ENCODE measurements at regions not wholly inside any gene's neighbourhood (a gene's known extent, or its start where the extent isn't known, plus 50 kb on each side); places are given as distances from the start of the nearest gene placed in this dataset.
A peak's percentile ranks its signal among the peaks of the same experiment; 100 is the strongest.

GRCh38 chr14:31926123-31926522 is 151.0 kb upstream of the ARHGAP5 start:
- no peak overlapping the region for H3K4me3 Mint-ChIP-seq
- no peaks in the 10 kb centered on the region for H3K27me3 Mint-ChIP-seq (ENCODE audit: low read depth)
- no peaks in the 10 kb centered on the region for H3K36me3 Mint-ChIP-seq (ENCODE audit: low read depth)
- H3K27ac Mint-ChIP-seq (ENCODE audit: unreplicated experiment): no peak overlapping the region
- no peaks in the 10 kb centered on the region for H3K9me3 Mint-ChIP-seq
- peak; percentile 73 for TF ChIP-seq CTCF (conservative IDR thresholded peaks at IDR 0.05)
- H3K4me1 Mint-ChIP-seq: peaks cover 17% of the 10 kb centered on the region
- no peak for DNase-seq (ENCODE audit: low read depth, low spot score)

GRCh38 chr14:31926652-31927347 is 150.3 kb upstream of the ARHGAP5 start:
- DNase-seq (ENCODE audit: low read depth, low spot score): no peak
- H3K9me3 Mint-ChIP-seq: no peaks in the 10 kb centered on the region
- H3K36me3 Mint-ChIP-seq (ENCODE audit: low read depth): no peaks in the 10 kb centered on the region
- no peaks in the 10 kb centered on the region for H3K27me3 Mint-ChIP-seq (ENCODE audit: low read depth)
- no peak for TF ChIP-seq CTCF (conservative IDR thresholded peaks at IDR 0.05)
- H3K4me3 Mint-ChIP-seq: no peak overlapping the region
- H3K4me1 Mint-ChIP-seq: peaks cover 17% of the 10 kb centered on the region
- H3K27ac Mint-ChIP-seq (ENCODE audit: unreplicated experiment): peak overlapping the region; percentile 68

GRCh38 chr14:31927348-31927832 is 149.7 kb upstream of the ARHGAP5 start:
- peak overlapping the region; percentile 4 for H3K4me3 Mint-ChIP-seq
- no peaks in the 10 kb centered on the region for H3K9me3 Mint-ChIP-seq
- H3K27ac Mint-ChIP-seq (ENCODE audit: unreplicated experiment): peak overlapping the region; percentile 68
- peak; percentile 22 for DNase-seq (ENCODE audit: low read depth, low spot score)
- H3K36me3 Mint-ChIP-seq (ENCODE audit: low read depth): no peaks in the 10 kb centered on the region
- H3K27me3 Mint-ChIP-seq (ENCODE audit: low read depth): no peaks in the 10 kb centered on the region
- peaks cover 17% of the 10 kb centered on the region for H3K4me1 Mint-ChIP-seq
- no peak for TF ChIP-seq CTCF (conservative IDR thresholded peaks at IDR 0.05)

- Mint-ChIP-seq H3K36me3 (ENCODE audit: low read depth) (no peaks in the 10 kb centered on the region), H3K4me3 (no peak overlapping the region), H3K4me1 (peaks cover 32% of the 10 kb centered on the region), H3K9me3 (no peaks in the 10 kb centered on the region), H3K27me3 (ENCODE audit: low read depth) (no peaks in the 10 kb centered on the region), H3K27ac (ENCODE audit: unreplicated experiment) (no peak overlapping the region)
- TF ChIP-seq CTCF (conservative IDR thresholded peaks at IDR 0.05): no peak
- DNase-seq (ENCODE audit: low read depth, low spot score): no peak
These were observed 147.0 kb upstream of the ARHGAP5 start for GRCh38 chr14:31930070-31930469.

GRCh38 chr14:31930493-31931240 is 146.4 kb upstream of the ARHGAP5 start:
- Mint-ChIP-seq H3K4me3 (no peak overlapping the region), H3K36me3 (ENCODE audit: low read depth) (no peaks in the 10 kb centered on the region), H3K9me3 (no peaks in the 10 kb centered on the region), H3K4me1 (peaks cover 37% of the 10 kb centered on the region), H3K27me3 (ENCODE audit: low read depth) (no peaks in the 10 kb centered on the region), H3K27ac (ENCODE audit: unreplicated experiment) (no peak overlapping the region)
- no peak for DNase-seq (ENCODE audit: low read depth, low spot score)
- TF ChIP-seq CTCF (conservative IDR thresholded peaks at IDR 0.05): no peak

Data from neural crest cell (in vitro differentiated cells).